ENCODE measurements at regions not wholly inside any gene's neighbourhood (a gene's known extent, or its start where the extent isn't known, plus 50 kb on each side); places are given as distances from the start of the nearest gene placed in this dataset.

GRCh38 chr13:112140366-112140765 is 73.4 kb downstream of the SOX1 start:
- Histone ChIP-seq H3K36me3 (no peaks in the 10 kb centered on the region), H3K27me3 (no peaks in the 10 kb centered on the region), H3K27ac (no peak overlapping the region), H3K4me1 (no peaks in the 10 kb centered on the region), H3K4me3 (no peak overlapping the region), H3K9me3 (no peaks in the 10 kb centered on the region)
- ATAC-seq (no peak), DNase-seq (no peak)
- no peak for TF ChIP-seq POLR2A (IDR thresholded peaks at IDR 0.05)
- TF ChIP-seq CTCF (IDR thresholded peaks at IDR 0.05 in 4 of 5, conservative IDR thresholded peaks at IDR 0.05 in 1 of 5): no peak
- intact Hi-C loops (cut with DNase I; ENCODE audit: low total_unique reads): no loop called here
- in situ Hi-C loops (cut with MboI; ENCODE audit: low sequenced_read_pairs in 4 of 4): no loop called here

- ATAC-seq (no peak), DNase-seq (no peak)
- Histone ChIP-seq H3K36me3 (no peaks in the 10 kb centered on the region), H3K4me1 (no peaks in the 10 kb centered on the region), H3K4me3 (no peak overlapping the region), H3K27me3 (no peaks in the 10 kb centered on the region), H3K27ac (no peak overlapping the region), H3K9me3 (no peaks in the 10 kb centered on the region)
- intact Hi-C loops (cut with DNase I; ENCODE audit: low total_unique reads): no loop called here
- TF ChIP-seq CTCF (IDR thresholded peaks at IDR 0.05 in 4 of 5, conservative IDR thresholded peaks at IDR 0.05 in 1 of 5) (no peak), POLR2A (IDR thresholded peaks at IDR 0.05) (no peak)
- in situ Hi-C loops (cut with MboI; ENCODE audit: low sequenced_read_pairs in 4 of 4): no loop called here
Observed at GRCh38 chr13:112141643-112142400, 74.9 kb downstream of the SOX1 start.

- H3K9me3 ChIP-seq: no peaks in the 10 kb centered on the region
- ATAC-seq: no peak
- H3K27me3 ChIP-seq: no peaks in the 10 kb centered on the region
- intact Hi-C loops (cut with DNase I; ENCODE audit: low total_unique reads) (no loop called here), in situ Hi-C loops (cut with MboI; ENCODE audit: low sequenced_read_pairs in 4 of 4) (no loop called here)
- no peaks in the 10 kb centered on the region for H3K4me1 ChIP-seq
- no peaks in the 10 kb centered on the region for H3K36me3 ChIP-seq
- H3K4me3 ChIP-seq: no peak overlapping the region
- TF ChIP-seq CTCF (IDR thresholded peaks at IDR 0.05 in 4 of 5, conservative IDR thresholded peaks at IDR 0.05 in 1 of 5) (no peak), POLR2A (IDR thresholded peaks at IDR 0.05) (no peak)
- no peak for DNase-seq
- no peak overlapping the region for H3K27ac ChIP-seq
Observed at GRCh38 chr13:112142401-112142930, 75.5 kb downstream of the SOX1 start.

GRCh38 chr13:112143046-112143752 is 76.2 kb downstream of the SOX1 start:
- in situ Hi-C loops (cut with MboI; ENCODE audit: low sequenced_read_pairs in 4 of 4) (no loop called here), intact Hi-C loops (cut with DNase I; ENCODE audit: low total_unique reads) (no loop called here)
- H3K36me3 ChIP-seq: no peaks in the 10 kb centered on the region
- H3K27ac ChIP-seq: no peak overlapping the region
- no peaks in the 10 kb centered on the region for H3K4me1 ChIP-seq
- no peaks in the 10 kb centered on the region for H3K27me3 ChIP-seq
- ATAC-seq (no peak), DNase-seq (no peak)
- no peaks in the 10 kb centered on the region for H3K9me3 ChIP-seq
- no peak overlapping the region for H3K4me3 ChIP-seq
- TF ChIP-seq CTCF (IDR thresholded peaks at IDR 0.05 in 4 of 5, conservative IDR thresholded peaks at IDR 0.05 in 1 of 5) (no peak), POLR2A (IDR thresholded peaks at IDR 0.05) (no peak)
